ENCODE measurements at regions not wholly inside any gene's neighbourhood (a gene's known extent, or its start where the extent isn't known, plus 50 kb on each side); places are given as distances from the start of the nearest gene placed in this dataset.

GRCh38 chr5:163362840-163363371 lies 74.5 kb upstream of the CCNG1 start:
- Mint-ChIP-seq H3K9me3 (ENCODE audit: unreplicated experiment) (peaks cover 55% of the 10 kb centered on the region), H3K4me1 (ENCODE audit: low read depth, unreplicated experiment) (no peaks in the 10 kb centered on the region), H3K27ac (ENCODE audit: unreplicated experiment) (no peak overlapping the region), H3K27me3 (ENCODE audit: insufficient read depth, unreplicated experiment) (no peaks in the 10 kb centered on the region), H3K4me3 (ENCODE audit: unreplicated experiment) (no peak overlapping the region), H3K36me3 (ENCODE audit: insufficient read depth, unreplicated experiment) (peaks cover 6% of the 10 kb centered on the region)
- CTCF ChIA-PET: no interaction called here
- DNase-seq: no peak
- TF ChIP-seq CTCF (IDR thresholded peaks at IDR 0.05; ENCODE audit: insufficient read depth in 1 of 2, low read depth in 1 of 2, low read length in 1 of 2, severe bottlenecking in 1 of 2, unreplicated experiment in 1 of 2): no peak
- peaks cover 11% of the 10 kb centered on the region for H3K4me1 ChIP-seq
- intact Hi-C loops (cut with micrococcal nuclease; ENCODE audit: unreplicated experiment): no loop called here
- H3K9me3 ChIP-seq: peaks cover 8% of the 10 kb centered on the region; the same call in 1 of the 2 replicates
- H3K4me3 ChIP-seq (ENCODE audit: low read depth, low read length): no peak overlapping the region
- POLR2A ChIA-PET: no interaction called here
- BruUV-seq (replicated peaks): no TSS peak
- no peaks in the 10 kb centered on the region for H3K36me3 ChIP-seq (ENCODE audit: control insufficient read depth, insufficient read depth, low read length)
- no peaks in the 10 kb centered on the region for H3K27me3 ChIP-seq (replicated peaks; ENCODE audit: control insufficient read depth, insufficient read depth, low read length)

GRCh38 chr5:163363389-163363788 lies 74.0 kb upstream of the CCNG1 start:
- no peaks in the 10 kb centered on the region for H3K27me3 ChIP-seq (replicated peaks; ENCODE audit: control insufficient read depth, insufficient read depth, low read length)
- no peak overlapping the region for H3K27ac Mint-ChIP-seq (ENCODE audit: unreplicated experiment)
- BruUV-seq (replicated peaks): no TSS peak
- H3K4me1 ChIP-seq: peaks cover 11% of the 10 kb centered on the region
- no peaks in the 10 kb centered on the region for H3K4me1 Mint-ChIP-seq (ENCODE audit: low read depth, unreplicated experiment)
- H3K36me3 ChIP-seq (ENCODE audit: control insufficient read depth, insufficient read depth, low read length): no peaks in the 10 kb centered on the region
- POLR2A ChIA-PET: no interaction called here
- TF ChIP-seq CTCF (IDR thresholded peaks at IDR 0.05; ENCODE audit: insufficient read depth in 1 of 2, low read depth in 1 of 2, low read length in 1 of 2, severe bottlenecking in 1 of 2, unreplicated experiment in 1 of 2): no peak
- H3K4me3 Mint-ChIP-seq (ENCODE audit: unreplicated experiment): no peak overlapping the region
- H3K9me3 ChIP-seq: peaks cover 8% of the 10 kb centered on the region; the same call in 1 of the 2 replicates
- H3K36me3 Mint-ChIP-seq (ENCODE audit: insufficient read depth, unreplicated experiment): peaks cover 6% of the 10 kb centered on the region
- H3K9me3 Mint-ChIP-seq (ENCODE audit: unreplicated experiment): peaks cover 55% of the 10 kb centered on the region
- DNase-seq: no peak
- no peak overlapping the region for H3K4me3 ChIP-seq (ENCODE audit: low read depth, low read length)
- intact Hi-C loops (cut with micrococcal nuclease; ENCODE audit: unreplicated experiment): no loop called here
- H3K27me3 Mint-ChIP-seq (ENCODE audit: insufficient read depth, unreplicated experiment): no peaks in the 10 kb centered on the region
- CTCF ChIA-PET: no interaction called here

- no peak for TF ChIP-seq CTCF (IDR thresholded peaks at IDR 0.05; ENCODE audit: insufficient read depth in 1 of 2, low read depth in 1 of 2, low read length in 1 of 2, severe bottlenecking in 1 of 2, unreplicated experiment in 1 of 2)
- no peak overlapping the region for H3K4me3 Mint-ChIP-seq (ENCODE audit: unreplicated experiment)
- H3K27me3 ChIP-seq (replicated peaks; ENCODE audit: control insufficient read depth, insufficient read depth, low read length): no peaks in the 10 kb centered on the region
- no peaks in the 10 kb centered on the region for H3K36me3 ChIP-seq (ENCODE audit: control insufficient read depth, insufficient read depth, low read length)
- CTCF ChIA-PET: no interaction called here
- DNase-seq: no peak
- H3K4me1 Mint-ChIP-seq (ENCODE audit: low read depth, unreplicated experiment): peaks cover 4% of the 10 kb centered on the region
- POLR2A ChIA-PET: no interaction called here
- no TSS peak for BruUV-seq (replicated peaks)
- H3K27me3 Mint-ChIP-seq (ENCODE audit: insufficient read depth, unreplicated experiment): no peaks in the 10 kb centered on the region
- H3K9me3 Mint-ChIP-seq (ENCODE audit: unreplicated experiment): peaks cover 52% of the 10 kb centered on the region
- H3K36me3 Mint-ChIP-seq (ENCODE audit: insufficient read depth, unreplicated experiment): peaks cover 6% of the 10 kb centered on the region
- peaks cover 17% of the 10 kb centered on the region for H3K4me1 ChIP-seq
- peaks cover 8% of the 10 kb centered on the region; the same call in 1 of the 2 replicates for H3K9me3 ChIP-seq
- no peak overlapping the region for H3K27ac Mint-ChIP-seq (ENCODE audit: unreplicated experiment)
- no peak overlapping the region for H3K4me3 ChIP-seq (ENCODE audit: low read depth, low read length)
- intact Hi-C loops (cut with micrococcal nuclease; ENCODE audit: unreplicated experiment): no loop called here
Measured at GRCh38 chr5:163366757-163367156, 70.6 kb upstream of the CCNG1 start.

All from Caco-2 (cell line).